ENCODE measurements at regions not wholly inside any gene's neighbourhood (a gene's known extent, or its start where the extent isn't known, plus 50 kb on each side); places are given as distances from the start of the nearest gene placed in this dataset.

- TF ChIP-seq NANOG (IDR thresholded peaks at IDR 0.05; ENCODE audit: borderline replicate concordance) (no peak), CTCF (conservative IDR thresholded peaks at IDR 0.05; ENCODE audit: low read depth in 2 of 2) (no peak), JUNB (IDR thresholded peaks at IDR 0.05; ENCODE audit: unreplicated experiment) (no peak), ZNF114 (CRISPR knock-in tag; IDR thresholded peaks at IDR 0.05) (no peak), POLR2AphosphoS5 (IDR thresholded peaks at IDR 0.05; ENCODE audit: low read depth) (no peak), STAT1 (IDR thresholded peaks at IDR 0.05; ENCODE audit: unreplicated experiment) (no peak), CREB1 (CRISPR knock-in tag; IDR thresholded peaks at IDR 0.05; ENCODE audit: low read depth) (no peak), EZH2 (IDR thresholded peaks at IDR 0.05; ENCODE audit: low read depth, unreplicated experiment) (no peak)
Observed at GRCh38 chr3:193837347-193837827, 244.4 kb downstream of the OPA1 start (continued).

GRCh38 chr3:193840111-193840641, 247.2 kb downstream of the OPA1 start:
- H3K36me3 ChIP-seq (ENCODE audit: insufficient read depth): no peaks in the 10 kb centered on the region
- H3F3A ChIP-seq (replicated peaks; ENCODE audit: low read depth): no peaks in the 10 kb centered on the region
- no peaks in the 10 kb centered on the region for H3K79me2 ChIP-seq (replicated peaks; ENCODE audit: insufficient read depth)
- no peak overlapping the region for H3K4me2 ChIP-seq
- TF ChIP-seq NANOG (IDR thresholded peaks at IDR 0.05; ENCODE audit: borderline replicate concordance): no peak
- TF ChIP-seq ZNF114 (CRISPR knock-in tag; IDR thresholded peaks at IDR 0.05): no peak
- TF ChIP-seq CREB1 (CRISPR knock-in tag; IDR thresholded peaks at IDR 0.05; ENCODE audit: low read depth): no peak
- no peak for TF ChIP-seq ETS1 (IDR thresholded peaks at IDR 0.05)
- H3K9me2 ChIP-seq (ENCODE audit: insufficient read depth): no peaks in the 10 kb centered on the region
- DNase-seq (ENCODE audit: low spot score) (no peak), ATAC-seq (no peak)
- H3K27me3 Mint-ChIP-seq (ENCODE audit: insufficient read depth, low read depth, poor library complexity): peaks cover 17% of the 10 kb centered on the region
- no peak overlapping the region for H3K4me3 ChIP-seq
- H3K4me3 Mint-ChIP-seq: no peak overlapping the region
- H3K27ac Mint-ChIP-seq: no peak overlapping the region
- H2AFZ ChIP-seq: no peak overlapping the region
- peaks cover 19% of the 10 kb centered on the region; the same call in 2 of the 3 replicates for H3K4me1 Mint-ChIP-seq
- no peaks in the 10 kb centered on the region for H3K27me3 ChIP-seq (ENCODE audit: insufficient read depth)
- no peaks in the 10 kb centered on the region for H3K9me3 Mint-ChIP-seq
- no peaks in the 10 kb centered on the region for H4K20me1 ChIP-seq (replicated peaks; ENCODE audit: insufficient read depth)
- H3K27ac ChIP-seq (ENCODE audit: low read depth): no peak overlapping the region
- H3K4me1 ChIP-seq (ENCODE audit: insufficient read depth): peaks cover 6% of the 10 kb centered on the region; the same call in 1 of the 2 replicates
- H3K36me3 Mint-ChIP-seq (ENCODE audit: low read depth): no peaks in the 10 kb centered on the region

GRCh38 chr3:193841581-193841980, 248.6 kb downstream of the OPA1 start:
- Mint-ChIP-seq H3K4me3 (no peak overlapping the region), H3K4me1 (peaks cover 19% of the 10 kb centered on the region; the same call in 2 of the 3 replicates), H3K9me3 (no peaks in the 10 kb centered on the region), H3K27ac (no peak overlapping the region), H3K36me3 (ENCODE audit: low read depth) (no peaks in the 10 kb centered on the region), H3K27me3 (ENCODE audit: insufficient read depth, low read depth, poor library complexity) (peaks cover 16% of the 10 kb centered on the region)
- Histone ChIP-seq H3K79me2 (replicated peaks; ENCODE audit: insufficient read depth) (no peaks in the 10 kb centered on the region), H3K36me3 (ENCODE audit: insufficient read depth) (no peaks in the 10 kb centered on the region), H3F3A (replicated peaks; ENCODE audit: low read depth) (no peaks in the 10 kb centered on the region), H3K27ac (ENCODE audit: low read depth) (no peak overlapping the region), H4K20me1 (replicated peaks; ENCODE audit: insufficient read depth) (no peaks in the 10 kb centered on the region), H2AFZ (peak overlapping the region; percentile 81; the same call in 1 of the 2 replicates), H3K27me3 (ENCODE audit: insufficient read depth) (no peaks in the 10 kb centered on the region), H3K4me1 (ENCODE audit: insufficient read depth) (peaks cover 6% of the 10 kb centered on the region; the same call in 1 of the 2 replicates), H3K9me2 (ENCODE audit: insufficient read depth) (no peaks in the 10 kb centered on the region), H3K4me3 (no peak overlapping the region), H3K4me2 (no peak overlapping the region)
- ATAC-seq (no peak), DNase-seq (ENCODE audit: low spot score) (no peak)
- TF ChIP-seq ETS1 (IDR thresholded peaks at IDR 0.05) (no peak), NANOG (IDR thresholded peaks at IDR 0.05; ENCODE audit: borderline replicate concordance) (no peak), ZNF114 (CRISPR knock-in tag; IDR thresholded peaks at IDR 0.05) (no peak), CREB1 (CRISPR knock-in tag; IDR thresholded peaks at IDR 0.05; ENCODE audit: low read depth) (no peak)
